ENCODE measurements at regions not wholly inside any gene's neighbourhood (a gene's known extent, or its start where the extent isn't known, plus 50 kb on each side); places are given as distances from the start of the nearest gene placed in this dataset.

- TF ChIP-seq GPBP1L1 (CRISPR knock-in tag; IDR thresholded peaks at IDR 0.05) = no peak
- 0 out of 2 replicates have a peak, but pooled peaks have one; percentile 40 for TF ChIP-seq ELF3 (CRISPR knock-in tag; IDR thresholded peaks at IDR 0.05)
- TF ChIP-seq EEA1 (CRISPR knock-in tag; IDR thresholded peaks at IDR 0.05; ENCODE audit: borderline replicate concordance) = no peak
- no peak for TF ChIP-seq ZNF557 (CRISPR knock-in tag; IDR thresholded peaks at IDR 0.05)
- TF ChIP-seq ZSCAN21 (CRISPR knock-in tag; IDR thresholded peaks at IDR 0.05; ENCODE audit: borderline replicate concordance) = no peak
- no peak for TF ChIP-seq ZNF232 (CRISPR knock-in tag; IDR thresholded peaks at IDR 0.05; ENCODE audit: borderline replicate concordance)
- TF ChIP-seq NFAT5 (CRISPR knock-in tag; IDR thresholded peaks at IDR 0.05) = no peak
- TF ChIP-seq CEBPZ (IDR thresholded peaks at IDR 0.05; ENCODE audit: low read length) = no peak
- no peak for TF ChIP-seq ETV6 (CRISPR knock-in tag; conservative IDR thresholded peaks at IDR 0.05)
- TF ChIP-seq SMARCC2 (IDR thresholded peaks at IDR 0.05) = no peak
- TF ChIP-seq ZNF672 (CRISPR knock-in tag; IDR thresholded peaks at IDR 0.05) = no peak
Measured at GRCh38 chr1:29471487-29472313, 235.4 kb downstream of the PTPRU start (continued).
